PC-3 (cell line): ENCODE measurements at regions not wholly inside any gene's neighbourhood (a gene's known extent, or its start where the extent isn't known, plus 50 kb on each side); places are given as distances from the start of the nearest gene placed in this dataset.

Experiments used
- ATAC-seq: fragments of 200-7000 bp; cut with Tn5 transposase; 2 replicates; pipeline ENCODE4 v1.9.1; 2020; ENCODE audit warnings: mild to moderate bottlenecking, moderate library complexity
- BruUV-seq: library from RNA; stranded (reverse); fragments of 400-500 nt; replicated peaks from 2 replicates; lab custom pipeline; 2021; lab: Mats Ljungman, UMichigan
- CTCF ChIA-PET: fragments of 300-600 bp; sonication (Branson Sonifier 250); formaldehyde crosslinking; loops from one replicate; lab custom pipeline; 2022; ENCODE audit warnings: antibody characterized with exemption; lab: Charles Lee
- POLR2A ChIA-PET: fragments of 300-600 bp; sonication (Branson Sonifier 250); formaldehyde crosslinking; loops from one replicate; lab custom pipeline; 2022; ENCODE audit warnings: antibody characterized with exemption; ENCODE audit not compliant: unreplicated experiment; lab: Charles Lee
- DNase-seq: peaks from one replicate; pipeline ENCODE4 v3.0.0-alpha.2; 2015
- H2AFZ ChIP-seq: fragments of 300-600 bp; sonication (generic); 2 replicates; pipeline ENCODE4 v1.6.0; 2016; ENCODE audit warnings: antibody characterized with exemption, low read length
- H3F3A ChIP-seq: fragments of 300-600 bp; sonication (generic); one replicate; pipeline ENCODE4 v1.6.0; 2017; ENCODE audit warnings: antibody characterized with exemption, low read length, control low read depth, mild to moderate bottlenecking; ENCODE audit not compliant: unreplicated experiment
- H3K27ac ChIP-seq: fragments of 300-600 bp; sonication (generic); 2 replicates; pipeline ENCODE4 v1.5.1; 2016; ENCODE audit warnings: mild to moderate bottlenecking, low read length
- H3K27me3 ChIP-seq: fragments of 300-600 bp; sonication (generic); 2 replicates; pipeline ENCODE4 v1.6.1; 2016; ENCODE audit warnings: low read length, mixed read lengths
- H3K36me3 ChIP-seq: fragments of 300-600 bp; sonication (generic); 2 replicates; pipeline ENCODE4 v1.6.1; 2016; ENCODE audit warnings: low read depth, mixed run types, low read length, mixed read lengths
- H3K4me1 ChIP-seq: fragments of 300-600 bp; sonication (generic); 2 replicates; pipeline ENCODE4 v1.5.1; 2016; ENCODE audit warnings: low read length; ENCODE audit not compliant: insufficient read depth
- H3K4me2 ChIP-seq: fragments of 300-600 bp; sonication (generic); 2 replicates; pipeline ENCODE4 v1.6.0; 2016; ENCODE audit warnings: low read length
- H3K4me3 ChIP-seq: fragments of 300-600 bp; sonication (generic); 2 replicates; pipeline ENCODE4 v1.5.1; 2016; ENCODE audit warnings: mild to moderate bottlenecking, low read length, mixed read lengths
- H3K79me2 ChIP-seq: fragments of 300-600 bp; sonication (generic); 2 replicates; pipeline ENCODE4 v1.6.1; 2017; ENCODE audit warnings: low read length, mixed read lengths
- H3K9ac ChIP-seq: fragments of 300-600 bp; sonication (generic); 2 replicates; pipeline ENCODE4 v1.6.0; 2016; ENCODE audit warnings: mild to moderate bottlenecking, low read length
- H3K9me2 ChIP-seq: fragments of 300-600 bp; sonication (generic); replicated peaks from 2 replicates; pipeline ENCODE4 v1.6.1; 2016; ENCODE audit warnings: mixed run types, low read length, mixed read lengths
- H3K9me3 ChIP-seq: fragments of 300-600 bp; sonication (generic); 2 replicates; pipeline ENCODE4 v1.6.1; 2016; ENCODE audit warnings: low read length, mixed read lengths
- H4K20me1 ChIP-seq: fragments of 300-600 bp; sonication (generic); 2 replicates; pipeline ENCODE4 v1.6.1; 2016; ENCODE audit warnings: low read length, mixed read lengths
- CTCF ChIP-seq: fragments of 300-600 bp; sonication (generic); conservative IDR thresholded peaks from 2 replicates; pipeline ENCODE4 v1.5.1; 2017; ENCODE audit warnings: antibody characterized with exemption, low read depth, mild to moderate bottlenecking, low read length
- EZH2 ChIP-seq: fragments of 300-600 bp; sonication (generic); IDR thresholded peaks from one replicate; pipeline ENCODE4 v1.6.1; 2017; ENCODE audit warnings: antibody characterized with exemption, mild to moderate bottlenecking, low read length; ENCODE audit not compliant: unreplicated experiment
- EZH2phosphoT487 ChIP-seq: fragments of 300-600 bp; sonication (generic); IDR thresholded peaks from 2 replicates; pipeline ENCODE4 v1.6.1; 2018; ENCODE audit warnings: mild to moderate bottlenecking, antibody characterized with exemption, low read length, borderline replicate concordance
- intact Hi-C: fragments of 100-400 bp; cut with micrococcal nuclease; formaldehyde crosslinking; loops from 2 replicates; pipeline ENCODE4 v1.9.0; 2023

GRCh38 chr7:118531566-118531965 is 307.1 kb downstream of the ANKRD7 start:
- H3K79me2 ChIP-seq = no peaks in the 10 kb centered on the region
- no peak for DNase-seq
- H3K9ac ChIP-seq = no peak overlapping the region
- H3K4me3 ChIP-seq = no peak overlapping the region
- CTCF ChIA-PET = no interaction called here
- POLR2A ChIA-PET = no interaction called here
- no peaks in the 10 kb centered on the region for H3F3A ChIP-seq
- no peak overlapping the region for H3K4me2 ChIP-seq
- no peak for ATAC-seq
- H3K4me1 ChIP-seq = no peaks in the 10 kb centered on the region
- no peak overlapping the region for H3K27ac ChIP-seq
- no TSS peak for BruUV-seq
- H3K27me3 ChIP-seq = no peaks in the 10 kb centered on the region
- peaks cover 5% of the 10 kb centered on the region; the same call in 1 of the 2 replicates for H3K9me3 ChIP-seq
- H4K20me1 ChIP-seq = no peaks in the 10 kb centered on the region
- H3K36me3 ChIP-seq = no peaks in the 10 kb centered on the region
- TF ChIP-seq CTCF = no peak
- no peak for TF ChIP-seq EZH2
- no peak for TF ChIP-seq EZH2phosphoT487
- no peaks in the 10 kb centered on the region for H3K9me2 ChIP-seq
- H2AFZ ChIP-seq = no peak overlapping the region
- intact Hi-C loops = no loop called here

GRCh38 chr7:118559207-118559606 is 334.7 kb downstream of the ANKRD7 start:
- H2AFZ ChIP-seq = no peak overlapping the region
- H3K36me3 ChIP-seq = no peaks in the 10 kb centered on the region
- BruUV-seq = no TSS peak
- no peaks in the 10 kb centered on the region for H4K20me1 ChIP-seq
- no peaks in the 10 kb centered on the region for H3K4me1 ChIP-seq
- H3K79me2 ChIP-seq = no peaks in the 10 kb centered on the region
- H3K4me3 ChIP-seq = no peak overlapping the region
- H3K27ac ChIP-seq = no peak overlapping the region
- no peaks in the 10 kb centered on the region for H3K9me2 ChIP-seq
- H3K9me3 ChIP-seq = peaks cover 9% of the 10 kb centered on the region; the same call in 1 of the 2 replicates
- no peaks in the 10 kb centered on the region for H3F3A ChIP-seq
- TF ChIP-seq EZH2 (no peak), CTCF (no peak)
- ChIA-PET POLR2A (no interaction called here), CTCF (no interaction called here)
- H3K4me2 ChIP-seq = no peak overlapping the region
- intact Hi-C loops = no loop called here
- DNase-seq (no peak), ATAC-seq (no peak)
- H3K27me3 ChIP-seq = no peaks in the 10 kb centered on the region
- H3K9ac ChIP-seq = no peak overlapping the region

GRCh38 chr7:118563311-118563710 is 338.8 kb downstream of the ANKRD7 start:
- no peaks in the 10 kb centered on the region for H3K79me2 ChIP-seq
- H3K9me3 ChIP-seq = peaks cover 5% of the 10 kb centered on the region; the same call in 1 of the 2 replicates
- POLR2A ChIA-PET = interaction anchor here (0.6 kb wide), 1 partner anchor 205 kb away, joined by 3 read pairs; no protein-coding TSS in a partner anchor

More at GRCh38 chr7:118563311-118563710, 338.8 kb downstream of the ANKRD7 start:
- no peak for ATAC-seq
- H4K20me1 ChIP-seq = no peaks in the 10 kb centered on the region
- DNase-seq = no peak
- no peak overlapping the region for H3K4me2 ChIP-seq
- H3K9me2 ChIP-seq = no peaks in the 10 kb centered on the region
- TF ChIP-seq CTCF = no peak
- TF ChIP-seq EZH2 = no peak
- TF ChIP-seq EZH2phosphoT487 = no peak
- no peaks in the 10 kb centered on the region for H3K4me1 ChIP-seq
- no peak overlapping the region for H2AFZ ChIP-seq
- H3K27me3 ChIP-seq = no peaks in the 10 kb centered on the region
- H3K4me3 ChIP-seq = no peak overlapping the region
- H3K9ac ChIP-seq = no peak overlapping the region
- H3F3A ChIP-seq = no peaks in the 10 kb centered on the region
- H3K36me3 ChIP-seq = no peaks in the 10 kb centered on the region
- no TSS peak for BruUV-seq
- H3K27ac ChIP-seq = no peak overlapping the region
- CTCF ChIA-PET = interaction anchor here (0.6 kb wide), 2 partner anchors 204 to 1140 kb away, joined by 3 to 4 read pairs; no protein-coding TSS in a partner anchor
- intact Hi-C loops = no loop called here
